MM.1S (cell line): ENCODE measurements at regions not wholly inside any gene's neighbourhood (a gene's known extent, or its start where the extent isn't known, plus 50 kb on each side); places are given as distances from the start of the nearest gene placed in this dataset.

ENCODE experiments used
- DNase-seq: peaks from one replicate; pipeline ENCODE4 v3.0.0-alpha.2; 2015
- H2AFZ ChIP-seq: fragments of 300-600 bp; sonication (generic); 2 replicates; pipeline ENCODE4 v1.6.0; 2016; ENCODE audit warnings: antibody characterized with exemption, low read length
- H3F3A ChIP-seq: fragments of 300-600 bp; sonication (generic); 2 replicates; pipeline ENCODE4 v1.6.1; 2016; ENCODE audit warnings: mild to moderate bottlenecking, antibody characterized with exemption, low read length, moderate library complexity, mixed read lengths; ENCODE audit not compliant: insufficient read depth
- H3K27ac ChIP-seq: fragments of 300-600 bp; sonication (generic); 2 replicates; pipeline ENCODE4 v1.5.1; 2016; ENCODE audit warnings: mild to moderate bottlenecking, low read length
- H3K27me3 ChIP-seq: fragments of 300-600 bp; sonication (generic); replicated peaks from 2 replicates; pipeline ENCODE4 v1.6.0; 2016; ENCODE audit warnings: low read length; ENCODE audit not compliant: insufficient read depth
- H3K36me3 ChIP-seq: fragments of 300-600 bp; sonication (generic); replicated peaks from 2 replicates; pipeline ENCODE4 v1.6.1; 2016; ENCODE audit warnings: mild to moderate bottlenecking, low read length, mixed read lengths; ENCODE audit not compliant: insufficient read depth
- H3K4me1 ChIP-seq: fragments of 300-600 bp; sonication (generic); 2 replicates; pipeline ENCODE4 v1.6.1; 2016; ENCODE audit warnings: low read length, mixed read lengths
- H3K4me2 ChIP-seq: fragments of 300-600 bp; sonication (generic); 2 replicates; pipeline ENCODE4 v1.6.0; 2016; ENCODE audit warnings: low read depth, low read length
- H3K4me3 ChIP-seq: fragments of 300-600 bp; sonication (generic); 2 replicates; pipeline ENCODE4 v1.5.1; 2016; ENCODE audit warnings: low read length, mixed read lengths
- H3K79me2 ChIP-seq: fragments of 300-600 bp; sonication (generic); 2 replicates; pipeline ENCODE4 v1.6.1; 2016; ENCODE audit warnings: mixed run types, low read length, mixed read lengths
- H3K9ac ChIP-seq: fragments of 300-600 bp; sonication (generic); 2 replicates; pipeline ENCODE4 v1.6.1; 2016; ENCODE audit warnings: low read length, mixed read lengths
- H3K9me2 ChIP-seq: fragments of 300-600 bp; sonication (generic); replicated peaks from 2 replicates; pipeline ENCODE4 v1.6.1; 2016; ENCODE audit warnings: mild to moderate bottlenecking, low read length, mixed read lengths; ENCODE audit not compliant: insufficient read depth
- H3K9me3 ChIP-seq: fragments of 300-600 bp; sonication (generic); replicated peaks from 2 replicates; pipeline ENCODE4 v1.6.1; 2016; ENCODE audit warnings: mild to moderate bottlenecking, low read length, mixed read lengths; ENCODE audit not compliant: insufficient read depth
- H4K20me1 ChIP-seq: fragments of 300-600 bp; sonication (generic); 2 replicates; pipeline ENCODE4 v1.6.1; 2016; ENCODE audit warnings: mild to moderate bottlenecking, low read length, moderate library complexity, mixed read lengths; ENCODE audit not compliant: insufficient read depth
- EZH2 ChIP-seq: fragments of 300-600 bp; sonication (generic); optimal IDR thresholded peaks from 2 replicates; pipeline ENCODE3; 2017; ENCODE audit warnings: low read depth, mild to moderate bottlenecking, antibody characterized with exemption, low read length, mixed read lengths
- EZH2phosphoT487 ChIP-seq: fragments of 300-600 bp; sonication (generic); IDR thresholded peaks from 2 replicates; pipeline ENCODE4 v1.6.1; 2018; ENCODE audit warnings: antibody characterized with exemption, low read length
- TF ChIP-seq, protein P1 (sequence below): fragments of 300-600 bp; sonication (generic); IDR thresholded peaks from 2 replicates; pipeline ENCODE4 v1.5.1; 2016; ENCODE audit warnings: antibody characterized with exemption, low read length, mixed read lengths

DNA sequence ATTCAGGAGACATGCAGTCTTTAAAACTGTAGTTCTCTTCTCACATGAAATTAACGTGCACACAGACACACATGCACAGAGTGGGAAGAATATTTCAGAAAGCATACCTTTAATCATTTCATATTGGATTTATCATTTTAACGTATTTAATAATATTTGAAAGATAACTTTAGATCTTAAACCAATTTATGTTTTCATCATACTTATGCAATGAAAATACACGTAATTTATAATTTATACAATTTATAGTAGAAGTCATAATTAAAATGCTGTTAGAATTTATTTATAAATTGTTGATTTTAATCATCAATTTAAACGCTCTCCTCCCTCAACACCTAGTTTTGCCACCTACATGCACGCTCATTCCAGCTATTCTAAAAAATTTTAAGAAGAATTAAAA is 894.9 kb upstream of the CTNND2 start:
- Histone ChIP-seq H4K20me1 (no peaks in the 10 kb centered on the region), H3K36me3 (no peaks in the 10 kb centered on the region), H3K4me2 (no peak overlapping the region), H3F3A (no peaks in the 10 kb centered on the region), H3K9ac (no peak overlapping the region), H3K27me3 (no peaks in the 10 kb centered on the region), H2AFZ (no peak overlapping the region), H3K79me2 (no peaks in the 10 kb centered on the region), H3K4me1 (no peaks in the 10 kb centered on the region), H3K4me3 (no peak overlapping the region), H3K9me2 (no peaks in the 10 kb centered on the region), H3K9me3 (no peaks in the 10 kb centered on the region), H3K27ac (no peak overlapping the region)
- no peak for DNase-seq
- TF ChIP-seq EZH2 = no peak
- TF ChIP-seq, protein P1, sequence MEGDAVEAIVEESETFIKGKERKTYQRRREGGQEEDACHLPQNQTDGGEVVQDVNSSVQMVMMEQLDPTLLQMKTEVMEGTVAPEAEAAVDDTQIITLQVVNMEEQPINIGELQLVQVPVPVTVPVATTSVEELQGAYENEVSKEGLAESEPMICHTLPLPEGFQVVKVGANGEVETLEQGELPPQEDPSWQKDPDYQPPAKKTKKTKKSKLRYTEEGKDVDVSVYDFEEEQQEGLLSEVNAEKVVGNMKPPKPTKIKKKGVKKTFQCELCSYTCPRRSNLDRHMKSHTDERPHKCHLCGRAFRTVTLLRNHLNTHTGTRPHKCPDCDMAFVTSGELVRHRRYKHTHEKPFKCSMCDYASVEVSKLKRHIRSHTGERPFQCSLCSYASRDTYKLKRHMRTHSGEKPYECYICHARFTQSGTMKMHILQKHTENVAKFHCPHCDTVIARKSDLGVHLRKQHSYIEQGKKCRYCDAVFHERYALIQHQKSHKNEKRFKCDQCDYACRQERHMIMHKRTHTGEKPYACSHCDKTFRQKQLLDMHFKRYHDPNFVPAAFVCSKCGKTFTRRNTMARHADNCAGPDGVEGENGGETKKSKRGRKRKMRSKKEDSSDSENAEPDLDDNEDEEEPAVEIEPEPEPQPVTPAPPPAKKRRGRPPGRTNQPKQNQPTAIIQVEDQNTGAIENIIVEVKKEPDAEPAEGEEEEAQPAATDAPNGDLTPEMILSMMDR = no peak
- TF ChIP-seq EZH2phosphoT487 = no peak

DNA sequence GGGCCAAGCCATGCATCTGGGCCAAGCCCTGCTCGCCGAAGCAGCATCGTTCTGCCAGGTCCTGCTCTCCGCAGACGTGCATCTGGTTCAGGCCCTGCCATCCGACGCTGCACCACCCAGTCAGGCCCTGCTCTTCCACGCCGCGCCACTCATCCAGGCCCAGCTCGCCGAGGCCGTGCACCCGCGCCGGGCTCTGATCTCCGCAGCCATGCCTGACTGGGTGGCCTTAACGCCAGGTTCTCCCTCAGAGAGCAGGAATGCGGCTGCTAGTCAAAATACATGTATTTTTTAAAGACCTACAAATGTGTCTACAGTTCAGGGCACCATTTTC is 891.1 kb upstream of the CTNND2 start:
- H3K9me2 ChIP-seq = no peaks in the 10 kb centered on the region
- H2AFZ ChIP-seq = no peak overlapping the region
- no peaks in the 10 kb centered on the region for H3K4me1 ChIP-seq
- no peaks in the 10 kb centered on the region for H3K36me3 ChIP-seq
- H3K9me3 ChIP-seq = no peaks in the 10 kb centered on the region
- no peak for DNase-seq
- TF ChIP-seq EZH2phosphoT487 = no peak
- TF ChIP-seq EZH2 = no peak
- TF ChIP-seq, protein P1 = no peak
- H3K27ac ChIP-seq = no peak overlapping the region
- no peaks in the 10 kb centered on the region for H3F3A ChIP-seq
- H3K9ac ChIP-seq = no peak overlapping the region
- no peak overlapping the region for H3K4me3 ChIP-seq
- no peaks in the 10 kb centered on the region for H3K27me3 ChIP-seq
- no peaks in the 10 kb centered on the region for H3K79me2 ChIP-seq
- H4K20me1 ChIP-seq = no peaks in the 10 kb centered on the region
- no peak overlapping the region for H3K4me2 ChIP-seq

DNA sequence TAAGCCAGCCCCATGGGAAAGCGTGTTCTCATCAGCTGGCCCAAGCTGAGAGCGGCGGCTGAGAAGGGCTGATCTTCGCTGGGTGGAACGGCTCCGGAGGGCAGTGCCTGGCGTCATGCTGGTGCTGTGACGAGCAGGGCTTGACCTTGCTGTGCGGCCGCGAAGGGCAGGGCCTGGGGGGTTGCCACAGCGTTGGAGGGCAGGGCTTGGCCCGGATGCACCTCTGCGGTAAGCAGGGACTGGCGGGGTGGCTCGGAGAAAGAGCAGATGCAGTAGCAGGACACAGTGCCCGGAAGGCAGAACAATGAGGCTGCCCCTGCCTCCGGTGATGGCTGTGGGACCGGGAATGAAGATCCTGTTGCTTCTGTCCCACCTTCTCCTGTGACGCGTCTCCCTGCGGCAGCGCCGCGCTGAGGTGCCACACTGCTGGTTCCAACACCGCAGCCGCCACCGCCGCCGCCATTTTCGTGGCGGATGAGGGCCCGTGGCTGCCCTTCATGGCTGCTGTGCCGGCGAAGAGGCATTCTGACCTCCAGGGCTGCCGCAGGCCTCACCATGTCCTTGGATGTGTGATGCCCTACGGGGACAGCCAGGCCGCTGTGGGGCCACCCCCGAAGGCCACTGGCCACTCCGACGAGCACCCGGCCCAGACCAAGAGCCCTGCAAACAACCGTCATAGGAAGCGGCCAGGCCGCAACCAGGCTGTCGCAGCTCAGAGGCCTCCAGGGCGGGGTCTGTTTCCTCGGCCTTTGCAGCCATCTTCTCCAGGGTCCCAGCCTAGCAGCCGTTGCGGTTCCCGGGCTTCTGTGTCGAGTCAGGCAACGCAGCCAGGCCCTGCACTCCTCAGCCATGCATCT is 890.5 kb upstream of the CTNND2 start:
- no peak overlapping the region for H3K9ac ChIP-seq

More for the DNA sequence above, 890.5 kb upstream of the CTNND2 start:
- H3K4me1 ChIP-seq = no peaks in the 10 kb centered on the region
- H3K4me3 ChIP-seq = no peak overlapping the region
- no peak overlapping the region for H3K4me2 ChIP-seq
- no peaks in the 10 kb centered on the region for H3K36me3 ChIP-seq
- no peak for DNase-seq
- no peaks in the 10 kb centered on the region for H4K20me1 ChIP-seq
- TF ChIP-seq EZH2phosphoT487 (no peak), EZH2 (no peak)
- TF ChIP-seq, protein P1 = no peak
- H3K9me3 ChIP-seq = no peaks in the 10 kb centered on the region
- H3F3A ChIP-seq = no peaks in the 10 kb centered on the region
- H3K27me3 ChIP-seq = no peaks in the 10 kb centered on the region
- no peaks in the 10 kb centered on the region for H3K9me2 ChIP-seq
- H2AFZ ChIP-seq = no peak overlapping the region
- H3K79me2 ChIP-seq = no peaks in the 10 kb centered on the region
- H3K27ac ChIP-seq = no peak overlapping the region
